ENCODE measurements at regions not wholly inside any gene's neighbourhood (a gene's known extent, or its start where the extent isn't known, plus 50 kb on each side); places are given as distances from the start of the nearest gene placed in this dataset.
A peak's percentile ranks its signal among the peaks of the same experiment; 100 is the strongest.

GRCh38 chr13:34849406-34849805 is 92.7 kb upstream of the NBEA start:
- no peak overlapping the region for H3K4me3 ChIP-seq (ENCODE audit: low read depth, low read length)
- DNase-seq (ENCODE audit: low read depth), result no peak
- TF ChIP-seq, protein P1, sequence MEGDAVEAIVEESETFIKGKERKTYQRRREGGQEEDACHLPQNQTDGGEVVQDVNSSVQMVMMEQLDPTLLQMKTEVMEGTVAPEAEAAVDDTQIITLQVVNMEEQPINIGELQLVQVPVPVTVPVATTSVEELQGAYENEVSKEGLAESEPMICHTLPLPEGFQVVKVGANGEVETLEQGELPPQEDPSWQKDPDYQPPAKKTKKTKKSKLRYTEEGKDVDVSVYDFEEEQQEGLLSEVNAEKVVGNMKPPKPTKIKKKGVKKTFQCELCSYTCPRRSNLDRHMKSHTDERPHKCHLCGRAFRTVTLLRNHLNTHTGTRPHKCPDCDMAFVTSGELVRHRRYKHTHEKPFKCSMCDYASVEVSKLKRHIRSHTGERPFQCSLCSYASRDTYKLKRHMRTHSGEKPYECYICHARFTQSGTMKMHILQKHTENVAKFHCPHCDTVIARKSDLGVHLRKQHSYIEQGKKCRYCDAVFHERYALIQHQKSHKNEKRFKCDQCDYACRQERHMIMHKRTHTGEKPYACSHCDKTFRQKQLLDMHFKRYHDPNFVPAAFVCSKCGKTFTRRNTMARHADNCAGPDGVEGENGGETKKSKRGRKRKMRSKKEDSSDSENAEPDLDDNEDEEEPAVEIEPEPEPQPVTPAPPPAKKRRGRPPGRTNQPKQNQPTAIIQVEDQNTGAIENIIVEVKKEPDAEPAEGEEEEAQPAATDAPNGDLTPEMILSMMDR (IDR thresholded peaks at IDR 0.05; ENCODE audit: insufficient read depth, low read length), result no peak

DNA sequence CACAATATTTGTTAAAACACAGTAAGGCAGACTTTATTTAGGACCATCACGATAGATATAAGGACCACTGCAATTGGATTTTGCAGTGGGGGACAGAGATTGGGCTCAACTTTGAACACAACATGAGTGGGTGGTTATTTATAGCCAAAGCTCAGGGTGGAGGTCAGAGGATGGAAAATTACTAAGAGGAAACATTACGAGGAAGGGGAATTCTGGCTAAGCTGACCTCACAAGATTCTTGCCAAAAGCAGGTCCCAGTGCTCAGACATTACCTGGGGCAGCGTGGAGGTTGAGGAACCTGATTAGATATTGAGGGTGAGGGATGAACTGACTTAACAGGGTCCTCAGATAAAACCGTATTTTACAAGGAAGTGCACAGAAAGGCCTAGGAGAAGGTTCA is 88.9 kb upstream of the NBEA start:
- TF ChIP-seq, protein P1 (IDR thresholded peaks at IDR 0.05; ENCODE audit: insufficient read depth, low read length), result no peak
- no peak overlapping the region for H3K4me3 ChIP-seq (ENCODE audit: low read depth, low read length)

DNA sequence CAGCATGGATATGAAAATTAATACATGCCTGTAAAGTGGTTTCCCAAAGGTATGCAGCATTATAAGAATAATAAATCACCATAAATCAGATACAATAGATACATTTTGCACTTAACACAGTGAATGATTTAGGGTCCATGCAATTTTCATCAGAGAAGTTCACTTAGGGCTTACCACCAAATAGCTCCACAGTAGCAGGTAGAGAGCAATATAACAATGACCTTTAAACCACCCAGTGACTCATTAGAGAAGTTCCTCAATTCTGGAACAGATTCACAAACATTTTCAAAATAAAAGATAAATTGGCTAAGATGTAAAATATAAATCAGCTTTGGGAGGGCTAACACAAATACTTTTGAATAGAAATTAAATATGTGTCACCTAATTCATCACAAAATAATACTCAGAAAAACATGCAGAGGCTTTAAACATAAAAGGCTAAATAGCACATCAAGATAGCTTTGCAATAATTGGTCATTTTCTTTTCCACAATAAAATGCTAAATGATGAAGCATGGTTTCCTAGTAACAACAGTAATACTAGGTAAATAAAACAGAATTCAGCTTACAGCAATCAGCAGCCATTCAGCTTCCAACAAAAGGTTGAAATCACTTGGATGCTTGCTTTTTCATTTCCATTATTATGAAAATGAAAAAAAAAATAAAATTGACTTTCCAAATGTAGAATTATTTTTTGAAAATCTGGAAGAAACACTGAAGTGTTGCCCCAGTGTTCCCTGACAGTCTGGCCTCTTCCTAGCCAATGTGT is 84.3 kb upstream of the NBEA start:
- no peak overlapping the region for H3K4me3 ChIP-seq (ENCODE audit: low read depth, low read length)
- no peak for DNase-seq (ENCODE audit: low read depth)
- TF ChIP-seq, protein P1 (IDR thresholded peaks at IDR 0.05; ENCODE audit: insufficient read depth, low read length), result no peak

More for the DNA sequence above, 88.9 kb upstream of the NBEA start:
- no peak for DNase-seq (ENCODE audit: low read depth)

GRCh38 chr13:34862311-34862710 is 79.8 kb upstream of the NBEA start:
- TF ChIP-seq, protein P1 (IDR thresholded peaks at IDR 0.05; ENCODE audit: insufficient read depth, low read length), result no peak
- H3K4me3 ChIP-seq (ENCODE audit: low read depth, low read length), result no peak overlapping the region
- no peak for DNase-seq (ENCODE audit: low read depth)

- TF ChIP-seq, protein P1 (IDR thresholded peaks at IDR 0.05; ENCODE audit: insufficient read depth, low read length), result no peak
- no peak overlapping the region for H3K4me3 ChIP-seq (ENCODE audit: low read depth, low read length)
- no peak for DNase-seq (ENCODE audit: low read depth)
Measured at GRCh38 chr13:34862716-34863115, 79.4 kb upstream of the NBEA start.

GRCh38 chr13:34863360-34864135 is 78.5 kb upstream of the NBEA start:
- TF ChIP-seq, protein P1 (IDR thresholded peaks at IDR 0.05; ENCODE audit: insufficient read depth, low read length), result no peak
- DNase-seq (ENCODE audit: low read depth), result peak; percentile 53
- H3K4me3 ChIP-seq (ENCODE audit: low read depth, low read length), result no peak overlapping the region
